ENCODE measurements at regions not wholly inside any gene's neighbourhood (a gene's known extent, or its start where the extent isn't known, plus 50 kb on each side); places are given as distances from the start of the nearest gene placed in this dataset.

GRCh38 chr2:81835321-81836000 is 1530.9 kb upstream of the LRRTM1 start:
- peak; percentile 1 to 15 for DNase-seq (ENCODE audit: low read depth in 2 of 2)
- H3K4me3 ChIP-seq (replicated peaks in 1 of 2; ENCODE audit: low read depth in 2 of 2, low read length in 2 of 2), result no peak overlapping the region
- no peak for TF ChIP-seq CTCF (IDR thresholded peaks at IDR 0.05; ENCODE audit: low read depth, low read length)

GRCh38 chr2:81786811-81787210 is 1482.3 kb upstream of the LRRTM1 start:
- no peak for DNase-seq (ENCODE audit: low read depth in 2 of 2)
- no peak overlapping the region for H3K4me3 ChIP-seq (replicated peaks in 1 of 2; ENCODE audit: low read depth in 2 of 2, low read length in 2 of 2)
- TF ChIP-seq CTCF (IDR thresholded peaks at IDR 0.05; ENCODE audit: low read depth, low read length), result no peak

GRCh38 chr2:81767187-81767912 is 1462.8 kb upstream of the LRRTM1 start:
- no peak for DNase-seq (ENCODE audit: low read depth in 2 of 2)
- TF ChIP-seq CTCF (IDR thresholded peaks at IDR 0.05; ENCODE audit: low read depth, low read length), result no peak
- H3K4me3 ChIP-seq (replicated peaks in 1 of 2; ENCODE audit: low read depth in 2 of 2, low read length in 2 of 2), result no peak overlapping the region

GRCh38 chr2:81747481-81748070 is 1443.0 kb upstream of the LRRTM1 start:
- no peak for DNase-seq (ENCODE audit: low read depth in 2 of 2)
- no peak for TF ChIP-seq CTCF (IDR thresholded peaks at IDR 0.05; ENCODE audit: low read depth, low read length)
- H3K4me3 ChIP-seq (replicated peaks in 1 of 2; ENCODE audit: low read depth in 2 of 2, low read length in 2 of 2), result no peak overlapping the region

GRCh38 chr2:81739966-81740365 is 1435.4 kb upstream of the LRRTM1 start:
- no peak for TF ChIP-seq CTCF (IDR thresholded peaks at IDR 0.05; ENCODE audit: low read depth, low read length)
- H3K4me3 ChIP-seq (replicated peaks in 1 of 2; ENCODE audit: low read depth in 2 of 2, low read length in 2 of 2), result no peak overlapping the region
- DNase-seq (ENCODE audit: low read depth in 2 of 2), result no peak

GRCh38 chr2:81734981-81735380 is 1430.4 kb upstream of the LRRTM1 start:
- TF ChIP-seq CTCF (IDR thresholded peaks at IDR 0.05; ENCODE audit: low read depth, low read length), result no peak
- H3K4me3 ChIP-seq (replicated peaks in 1 of 2; ENCODE audit: low read depth in 2 of 2, low read length in 2 of 2), result no peak overlapping the region
- DNase-seq (ENCODE audit: low read depth in 2 of 2), result no peak
